Vagina (tissue), 2 donors: ENCODE measurements at regions not wholly inside any gene's neighbourhood (a gene's known extent, or its start where the extent isn't known, plus 50 kb on each side); places are given as distances from the start of the nearest gene placed in this dataset.

Experiments used
- CTCF ChIP-seq, 3 experiments: fragments of 450-650 bp in 2 of 3; fragments of 200-600 bp in 1 of 3; sonication (generic) in 1 of 3; IDR thresholded peaks; one replicate each; pipeline ENCODE4 v1.5.1; 2017 to 2019; ENCODE audit warnings: antibody characterized with exemption in 3 of 3, mild to moderate bottlenecking in 2 of 3, moderate library complexity in 2 of 3
- POLR2A ChIP-seq, 2 donors: fragments of 450-650 bp; IDR thresholded peaks; one replicate each; pipeline ENCODE4 v1.6.1; 2017; ENCODE audit warnings: antibody characterized with exemption in 2 of 2, mild to moderate bottlenecking in 2 of 2, moderate library complexity in 2 of 2
- POLR2AphosphoS5 ChIP-seq, 2 donors: sonication (generic); formaldehyde crosslinking; IDR thresholded peaks; one replicate each; pipeline ENCODE4 v1.9.0; 2017; ENCODE audit warnings: antibody characterized with exemption in 2 of 2, mild to moderate bottlenecking in 2 of 2, low read depth in 1 of 2; ENCODE audit not compliant: insufficient read depth in 1 of 2

- TF ChIP-seq CTCF (IDR thresholded peaks at IDR 0.05) (no peak), POLR2A (IDR thresholded peaks at IDR 0.05) (no peak), POLR2AphosphoS5 (IDR thresholded peaks at IDR 0.05; ENCODE audit: insufficient read depth in 1 of 2, low read depth in 1 of 2) (no peak)
These were observed 101.9 kb downstream of the NCOR2 start for GRCh38 chr12:124465473-124465872.
